Activated CD4-positive, alpha-beta memory T cell treated with anti-CD3 and anti-CD28 coated beads, Interleukin-2, amount 10 ng/mL, durations not matched to agents 7 days and 5 days (primary cell): ENCODE measurements at regions not wholly inside any gene's neighbourhood (a gene's known extent, or its start where the extent isn't known, plus 50 kb on each side); places are given as distances from the start of the nearest gene placed in this dataset.
"Not testable (repeated sequence)": the region's sequence is repeated elsewhere in the genome, so short reads cannot be mapped to it uniquely, and the experiment has no call there.

Source experiments
- CTCF ChIA-PET: fragments of 350-600 bp; sonication (Branson Sonifier 250); formaldehyde crosslinking; loops from one replicate; lab custom pipeline; 2021; ENCODE audit warnings: antibody characterized with exemption, inconsistent platforms; lab: Charles Lee
- POLR2A ChIA-PET: fragments of 350-600 bp; sonication (Branson Sonifier 250); formaldehyde crosslinking; loops from one replicate; lab custom pipeline; 2021; ENCODE audit warnings: antibody characterized with exemption; lab: Charles Lee
- DNase-seq: peaks from one replicate; pipeline ENCODE4 v3.0.0-alpha.2; 2020
- H3K27ac Mint-ChIP-seq: one replicate; pipeline ENCODE4 v1.8.0; 2021; ENCODE audit warnings: mild to moderate bottlenecking, mixed read lengths
- H3K27me3 Mint-ChIP-seq: one replicate; pipeline ENCODE4 v1.8.0; 2021; ENCODE audit warnings: mixed read lengths
- H3K36me3 Mint-ChIP-seq: one replicate; pipeline ENCODE4 v1.8.0; 2021; ENCODE audit warnings: low read depth, mixed read lengths
- H3K4me1 Mint-ChIP-seq: one replicate; pipeline ENCODE4 v1.8.0; 2021; ENCODE audit warnings: mixed read lengths
- H3K4me3 Mint-ChIP-seq: one replicate; pipeline ENCODE4 v1.8.0; 2021; ENCODE audit warnings: mild to moderate bottlenecking, mixed read lengths
- H3K9me3 Mint-ChIP-seq: one replicate; pipeline ENCODE4 v1.8.0; 2021; ENCODE audit warnings: mixed read lengths

DNA sequence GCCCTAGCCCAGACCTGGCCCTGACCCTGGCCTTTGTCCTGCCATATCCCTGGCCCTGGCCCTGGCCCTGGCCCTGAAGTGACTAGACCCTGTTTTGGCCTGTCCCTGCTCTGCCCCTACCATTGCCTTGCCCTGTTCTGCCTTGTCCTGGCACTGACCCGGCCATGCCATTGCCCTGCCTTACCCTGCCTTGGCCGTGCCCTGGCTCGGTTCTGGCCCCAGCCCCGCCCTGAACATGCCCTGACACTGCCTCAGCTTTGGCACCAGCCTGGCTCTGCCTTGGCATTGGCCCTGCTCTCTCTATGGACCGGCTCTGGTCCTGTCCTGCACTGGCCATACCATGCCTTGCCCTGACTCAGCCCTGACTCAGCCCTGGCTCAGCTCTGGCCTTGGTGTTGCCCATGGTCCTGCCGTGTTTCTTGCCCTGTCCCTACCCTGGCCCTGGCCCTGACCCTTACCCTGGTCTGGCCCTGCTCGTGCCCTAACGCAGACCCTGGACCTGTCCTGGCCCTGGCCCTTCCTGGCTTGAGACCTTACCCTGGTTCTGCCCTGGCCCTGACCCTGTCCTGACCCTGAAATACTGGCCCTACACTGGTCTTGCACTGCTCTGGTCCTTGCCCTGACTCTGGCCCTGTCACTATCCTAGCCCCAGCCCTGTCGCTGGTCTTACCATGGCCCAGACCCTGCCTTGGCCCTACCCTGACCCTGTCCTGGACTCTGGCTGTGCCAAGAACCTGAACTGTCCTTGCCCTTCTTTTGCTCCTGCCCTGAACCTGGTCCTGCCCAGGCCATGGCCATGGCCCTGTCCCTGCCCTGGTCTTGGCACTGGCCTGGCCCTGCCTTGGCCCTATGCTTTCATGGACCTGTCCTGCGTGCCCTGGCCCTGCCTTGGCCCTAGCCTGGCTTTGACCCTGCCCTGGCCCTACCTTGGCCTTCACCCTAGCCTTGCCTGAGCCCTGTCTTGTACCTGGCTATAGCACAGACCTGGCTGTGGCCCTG, 224.6 kb downstream of the LIPI start:
- H3K36me3 Mint-ChIP-seq, H3K9me3 Mint-ChIP-seq, POLR2A ChIA-PET, DNase-seq, H3K4me1 Mint-ChIP-seq, H3K27ac Mint-ChIP-seq, CTCF ChIA-PET, H3K27me3 Mint-ChIP-seq, H3K4me3 Mint-ChIP-seq: not testable (repeated sequence)

DNA sequence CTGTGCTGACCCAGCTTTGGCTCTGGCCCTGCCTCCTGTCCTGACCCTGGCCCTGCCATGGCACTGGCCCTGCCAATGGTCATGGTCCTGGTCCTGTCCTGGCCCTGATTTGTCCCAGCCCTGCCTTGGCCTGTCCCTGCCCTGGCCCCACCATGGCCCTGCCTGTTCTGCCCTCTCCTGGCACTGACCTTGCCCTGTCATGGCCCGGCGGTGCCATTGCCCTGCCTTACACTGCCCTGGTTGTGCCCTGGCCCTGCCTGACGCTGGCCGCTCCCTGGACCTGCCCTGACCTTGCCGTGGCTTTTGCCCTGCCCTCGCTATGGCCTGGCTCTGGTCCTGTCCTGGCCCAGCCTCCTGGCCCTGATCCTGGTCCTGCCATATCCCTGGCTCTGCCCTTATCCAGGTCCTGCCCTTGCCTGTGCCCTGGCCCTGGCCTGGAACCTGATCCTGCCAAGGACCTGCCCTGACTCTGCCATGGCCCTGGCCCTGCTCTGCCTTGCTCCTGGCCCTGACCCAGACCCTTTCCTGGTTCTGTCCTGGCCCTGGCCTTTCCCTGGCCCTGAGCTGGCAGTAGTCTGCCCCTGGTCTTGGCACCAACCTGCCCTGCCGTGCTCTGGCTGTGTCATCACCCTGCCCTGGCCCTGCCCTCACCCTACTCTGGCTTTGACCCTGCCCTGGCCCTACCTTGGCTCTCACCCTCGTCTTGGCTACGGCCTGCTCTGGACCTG, 225.5 kb downstream of the LIPI start:
- H3K27me3 Mint-ChIP-seq, H3K27ac Mint-ChIP-seq, H3K4me3 Mint-ChIP-seq, H3K36me3 Mint-ChIP-seq, POLR2A ChIA-PET, DNase-seq, CTCF ChIA-PET, H3K4me1 Mint-ChIP-seq, H3K9me3 Mint-ChIP-seq: not testable (repeated sequence)

DNA sequence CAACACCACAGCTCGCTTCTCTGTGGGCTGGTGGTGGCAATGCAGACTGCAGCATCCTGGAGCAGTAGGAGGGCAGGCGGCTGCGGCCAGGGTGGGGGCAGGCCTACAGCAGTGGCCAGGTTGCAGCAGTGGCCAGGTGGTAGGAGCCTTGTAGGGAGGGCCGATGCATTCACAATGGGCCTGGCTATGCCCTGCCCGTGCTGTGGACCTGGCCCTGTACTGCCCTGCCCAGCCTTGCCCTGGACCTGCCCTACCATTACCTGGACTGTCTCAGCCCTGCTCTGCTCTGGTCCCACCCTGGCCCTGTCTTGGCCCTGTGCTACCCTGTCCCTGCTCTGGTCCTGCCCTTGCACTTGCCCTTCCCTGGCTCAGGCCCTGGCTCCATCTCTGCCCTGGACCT, 226.0 kb downstream of the LIPI start:
- H3K4me1 Mint-ChIP-seq, POLR2A ChIA-PET, CTCF ChIA-PET, H3K27ac Mint-ChIP-seq, DNase-seq, H3K27me3 Mint-ChIP-seq, H3K9me3 Mint-ChIP-seq, H3K36me3 Mint-ChIP-seq, H3K4me3 Mint-ChIP-seq: not testable (repeated sequence)

DNA sequence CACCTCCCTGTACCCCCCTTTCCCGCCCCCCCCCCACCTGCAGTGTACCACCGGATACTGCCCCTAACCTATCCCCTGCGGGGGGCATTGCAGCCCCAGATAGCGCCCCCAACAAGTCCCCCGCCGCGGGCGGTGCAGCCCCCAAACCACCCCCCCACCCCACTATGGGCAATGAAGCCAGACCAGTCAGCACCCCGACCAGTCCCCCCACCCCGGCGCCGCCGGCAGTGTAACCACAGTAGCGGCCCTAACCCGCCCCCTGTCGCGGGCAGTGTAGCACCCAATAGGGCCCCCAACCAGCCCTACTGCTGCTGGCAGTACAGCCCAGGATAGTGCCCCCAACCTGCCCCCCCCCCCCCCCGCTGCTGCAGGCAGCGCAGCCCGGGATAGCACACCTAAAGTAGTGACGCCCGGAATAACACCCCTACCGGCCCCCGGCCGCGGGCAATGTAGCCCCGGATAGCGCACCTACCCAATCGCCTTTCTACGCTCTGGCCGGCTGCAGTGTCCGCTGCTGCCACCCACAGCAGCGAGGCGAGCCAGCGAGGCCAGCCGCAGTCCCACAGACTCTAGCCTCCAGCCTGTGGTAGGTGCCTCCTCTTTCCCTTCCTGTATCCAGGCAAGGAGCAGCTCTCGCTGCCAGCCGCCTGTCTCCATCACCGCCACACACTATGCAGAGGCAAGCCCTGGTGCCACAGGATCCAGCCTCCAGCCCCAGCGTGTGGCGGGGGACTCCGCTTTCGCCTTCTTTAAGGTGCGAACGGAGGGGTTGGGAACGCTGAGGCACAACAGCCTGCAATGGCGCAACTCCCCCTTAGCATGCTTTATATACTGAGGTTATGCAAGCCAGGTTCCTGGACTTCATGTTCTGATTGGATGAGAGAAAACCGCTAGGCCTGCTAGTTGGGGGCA, 229.3 kb downstream of the LIPI start:
- H3K27ac Mint-ChIP-seq, H3K4me3 Mint-ChIP-seq, CTCF ChIA-PET, DNase-seq, POLR2A ChIA-PET, H3K9me3 Mint-ChIP-seq, H3K36me3 Mint-ChIP-seq, H3K27me3 Mint-ChIP-seq, H3K4me1 Mint-ChIP-seq: not testable (repeated sequence)

DNA sequence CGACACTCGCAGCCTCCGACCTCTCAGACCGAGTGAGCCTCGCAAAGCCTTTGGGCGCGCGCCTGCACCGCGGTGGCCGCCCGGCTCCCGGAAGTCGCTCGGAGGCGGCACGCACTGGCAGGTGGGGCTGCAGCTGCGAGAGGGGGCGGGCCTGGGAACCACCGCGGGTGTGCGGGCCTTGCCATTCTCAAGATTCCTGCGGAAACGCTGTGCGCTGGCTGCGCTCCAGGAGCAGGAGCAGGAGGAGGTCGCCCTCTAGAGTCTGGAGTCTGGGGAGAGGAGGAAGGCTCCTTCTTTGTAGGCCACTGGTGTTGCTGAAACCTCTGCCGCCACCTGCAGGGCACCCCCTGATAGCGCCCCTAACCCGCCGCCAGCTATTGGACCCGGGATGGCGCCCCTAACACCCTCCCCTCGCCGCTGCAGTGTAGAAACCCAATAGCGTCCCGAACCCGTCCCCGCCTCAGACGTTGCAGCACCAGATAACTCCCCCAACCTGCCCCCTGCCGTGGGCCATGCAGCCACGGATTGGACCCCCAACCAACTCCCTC, 230.6 kb downstream of the LIPI start:
- CTCF ChIA-PET, H3K9me3 Mint-ChIP-seq: not testable (repeated sequence)
- peak overlapping the region; percentile 73 for H3K4me3 Mint-ChIP-seq

DNA sequence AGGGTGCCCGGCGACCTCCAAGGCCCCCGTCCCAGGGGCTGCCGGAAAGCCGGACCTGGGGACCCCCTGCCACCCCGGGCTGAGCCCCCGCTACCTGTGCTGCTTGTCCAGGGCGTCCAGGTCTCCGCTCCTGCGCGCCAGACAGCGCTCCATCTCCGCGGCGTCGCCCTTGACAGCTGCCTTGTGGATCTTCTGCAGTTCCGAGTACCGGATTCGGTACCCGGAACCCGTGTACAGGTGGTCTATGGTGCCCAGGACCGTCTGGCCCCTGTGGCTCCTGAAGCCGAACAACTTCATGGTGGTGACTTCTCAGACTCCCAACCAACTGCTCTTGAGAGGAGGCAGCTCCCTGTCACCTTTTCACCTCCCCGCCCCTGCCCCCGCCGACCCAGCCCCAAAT, 231.1 kb downstream of the LIPI start:
- H3K27me3 Mint-ChIP-seq, H3K4me1 Mint-ChIP-seq, H3K36me3 Mint-ChIP-seq, POLR2A ChIA-PET, CTCF ChIA-PET, H3K9me3 Mint-ChIP-seq, DNase-seq, H3K27ac Mint-ChIP-seq: not testable (repeated sequence)
- peak overlapping the region; percentile 73 for H3K4me3 Mint-ChIP-seq

More for the DNA sequence above, 230.6 kb downstream of the LIPI start:
- POLR2A ChIA-PET, H3K27me3 Mint-ChIP-seq, H3K36me3 Mint-ChIP-seq, H3K4me1 Mint-ChIP-seq, H3K27ac Mint-ChIP-seq: not testable (repeated sequence)
- peak; percentile 66 for DNase-seq

DNA sequence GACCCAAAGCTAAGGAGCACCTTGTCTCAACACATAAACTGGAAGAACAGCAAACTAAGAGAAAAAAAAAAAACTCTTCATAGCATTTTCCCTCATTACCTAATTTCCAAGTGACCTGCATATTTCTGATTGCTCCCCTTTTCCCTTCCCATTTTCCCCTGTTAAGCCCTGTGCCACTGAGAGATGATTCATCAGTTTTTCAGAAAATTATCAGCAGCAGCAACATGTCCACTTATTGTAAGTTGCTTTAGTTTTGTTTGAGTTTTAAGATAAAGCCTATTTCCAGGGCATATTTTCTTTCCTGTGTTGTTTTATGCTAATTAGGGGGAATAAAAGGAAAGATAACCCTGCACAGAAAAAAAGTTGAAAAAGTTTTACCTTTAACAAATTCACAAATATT, 236.2 kb downstream of the LIPI start:
- POLR2A ChIA-PET, DNase-seq, H3K4me3 Mint-ChIP-seq, H3K27me3 Mint-ChIP-seq, H3K36me3 Mint-ChIP-seq, H3K4me1 Mint-ChIP-seq, CTCF ChIA-PET, H3K27ac Mint-ChIP-seq, H3K9me3 Mint-ChIP-seq: not testable (repeated sequence)

DNA sequence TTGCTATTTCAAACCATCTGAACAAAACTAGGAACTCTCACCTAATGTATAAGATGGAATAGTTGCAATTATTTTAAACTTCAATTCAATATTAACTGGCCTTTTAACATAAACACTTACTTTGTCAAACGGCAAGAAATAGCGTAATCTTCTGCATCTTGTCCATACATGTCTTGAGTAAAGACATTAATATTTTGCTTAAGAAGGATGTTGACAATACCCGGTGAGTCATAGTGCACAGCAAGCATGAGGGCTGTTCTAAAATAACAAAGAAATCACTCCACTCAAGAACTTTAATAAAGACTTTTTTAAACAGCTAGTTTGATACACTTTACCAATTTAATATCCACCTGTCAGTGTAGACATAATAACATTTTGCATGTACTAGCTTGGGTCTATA, 240.9 kb downstream of the LIPI start:
- DNase-seq, H3K27me3 Mint-ChIP-seq, H3K36me3 Mint-ChIP-seq, CTCF ChIA-PET, H3K9me3 Mint-ChIP-seq, POLR2A ChIA-PET, H3K27ac Mint-ChIP-seq, H3K4me1 Mint-ChIP-seq, H3K4me3 Mint-ChIP-seq: not testable (repeated sequence)

DNA sequence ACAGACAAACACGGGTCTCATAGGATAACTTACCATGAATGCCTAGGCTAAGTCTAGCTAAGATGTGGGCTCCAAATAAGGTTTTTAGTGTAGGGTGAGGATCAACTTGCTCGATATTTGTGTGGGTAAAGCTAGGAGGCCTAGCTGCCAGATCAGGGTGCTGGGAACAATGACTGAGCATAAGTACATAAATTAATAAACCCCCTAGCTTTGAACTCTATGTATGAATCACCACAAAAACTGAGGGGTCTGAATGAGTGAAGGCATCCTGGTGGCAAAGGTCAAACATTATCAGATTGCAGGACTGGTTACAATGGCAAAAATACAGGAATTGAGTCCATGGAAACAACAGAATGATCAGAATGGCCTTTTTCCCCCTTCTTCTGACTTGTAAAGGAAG, 241.8 kb downstream of the LIPI start:
- H3K27ac Mint-ChIP-seq, CTCF ChIA-PET, H3K36me3 Mint-ChIP-seq: not testable (repeated sequence)

DNA sequence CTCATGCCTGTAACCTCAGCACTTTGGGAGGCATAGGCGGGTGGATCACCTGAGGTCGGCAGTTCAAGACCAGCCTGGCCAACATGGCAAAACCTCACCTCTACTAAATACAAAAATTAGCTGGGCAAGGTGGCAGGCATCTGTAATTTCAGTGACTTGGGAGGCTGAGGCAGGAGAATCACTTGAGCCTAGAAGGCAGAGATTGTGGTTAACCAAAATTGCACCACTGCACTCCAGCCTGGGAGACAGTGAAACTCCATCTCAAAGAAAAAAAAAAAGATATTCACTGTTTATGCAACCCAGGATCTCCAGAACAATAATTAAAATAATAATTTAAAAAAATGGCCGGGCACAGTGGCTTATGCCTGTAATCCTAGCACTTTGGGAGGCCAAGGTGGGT, 247.5 kb downstream of the LIPI start:
- H3K4me3 Mint-ChIP-seq, H3K4me1 Mint-ChIP-seq: not testable (repeated sequence)

More for the DNA sequence above, 241.8 kb downstream of the LIPI start:
- H3K4me3 Mint-ChIP-seq, H3K4me1 Mint-ChIP-seq, H3K27me3 Mint-ChIP-seq, H3K9me3 Mint-ChIP-seq, DNase-seq, POLR2A ChIA-PET: not testable (repeated sequence)

DNA sequence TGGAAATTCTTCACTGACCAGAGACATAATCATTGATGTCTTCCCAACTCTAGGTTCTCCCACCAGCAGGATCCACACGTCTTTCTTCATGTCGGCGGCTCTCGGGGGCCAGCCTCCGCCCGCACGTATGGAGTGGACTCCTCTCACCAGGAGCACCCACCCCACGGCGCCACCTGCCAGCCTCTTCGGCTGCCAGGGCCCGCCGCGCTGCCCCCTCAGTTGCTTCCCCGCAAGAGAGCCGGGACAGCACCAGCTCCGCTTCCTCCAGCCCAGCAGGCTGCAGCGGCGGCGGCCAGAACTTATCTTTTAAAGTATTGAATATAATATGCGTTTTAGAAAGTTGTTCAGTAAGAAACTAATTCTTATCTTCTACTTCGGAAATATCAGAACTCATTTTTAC, 273.5 kb downstream of the LIPI start:
- DNase-seq = no peak
- Mint-ChIP-seq H3K9me3 (no peaks in the 10 kb centered on the region), H3K27ac (no peak overlapping the region), H3K4me3 (no peak overlapping the region), H3K27me3 (no peaks in the 10 kb centered on the region), H3K36me3 (no peaks in the 10 kb centered on the region), H3K4me1 (no peaks in the 10 kb centered on the region)
- POLR2A ChIA-PET = no interaction called here
- CTCF ChIA-PET = no interaction called here

More for the DNA sequence above, 247.5 kb downstream of the LIPI start:
- H3K27me3 Mint-ChIP-seq, CTCF ChIA-PET, H3K36me3 Mint-ChIP-seq, H3K27ac Mint-ChIP-seq, H3K9me3 Mint-ChIP-seq, POLR2A ChIA-PET, DNase-seq: not testable (repeated sequence)

DNA sequence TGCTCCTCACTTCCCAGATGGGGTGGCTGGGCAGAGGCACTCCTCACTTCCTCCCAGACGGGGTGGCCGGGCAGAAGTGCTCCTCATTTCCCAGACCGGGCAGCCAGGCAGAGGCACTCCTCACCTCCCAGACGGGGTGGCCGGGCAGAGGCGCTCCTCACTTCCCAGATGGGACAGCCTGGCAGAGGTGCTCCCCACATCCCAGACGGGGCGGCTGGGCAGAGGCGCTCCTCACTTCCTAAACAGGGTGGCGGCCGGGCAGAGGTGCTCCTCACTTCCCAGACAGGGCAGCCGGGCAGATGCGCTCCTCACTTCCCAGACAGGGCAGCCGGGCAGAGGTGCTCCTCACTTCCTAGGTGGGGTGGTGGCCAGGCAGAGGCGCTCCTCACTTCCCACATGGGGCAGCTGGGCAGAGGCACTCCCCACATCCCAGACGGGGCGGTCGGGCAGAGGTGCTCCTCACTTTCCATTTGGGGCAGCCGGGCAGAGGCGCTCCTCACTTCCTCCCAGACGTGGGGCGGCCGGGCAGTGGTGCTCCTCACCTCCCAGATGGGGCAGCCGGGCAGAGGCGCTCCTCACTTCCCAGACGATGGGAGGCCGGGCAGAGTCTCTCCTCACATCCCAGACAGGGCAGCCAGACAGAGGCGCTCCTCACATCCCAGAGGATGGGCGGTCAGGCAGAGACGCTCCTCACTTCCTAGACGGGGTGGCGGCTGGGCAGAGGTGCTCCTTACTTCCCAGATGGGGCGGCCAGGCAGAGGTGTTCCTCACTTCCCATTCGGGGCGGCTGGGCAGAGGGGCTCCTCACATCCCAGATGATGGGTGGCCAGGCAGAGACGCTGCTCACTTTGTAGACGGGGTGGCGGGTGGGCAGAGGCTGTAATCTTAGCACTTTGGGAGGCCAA, 274.5 kb downstream of the LIPI start:
- H3K27ac Mint-ChIP-seq, H3K9me3 Mint-ChIP-seq, H3K4me1 Mint-ChIP-seq, H3K27me3 Mint-ChIP-seq, DNase-seq, POLR2A ChIA-PET, H3K4me3 Mint-ChIP-seq, CTCF ChIA-PET, H3K36me3 Mint-ChIP-seq: not testable (repeated sequence)
